Keratinocyte (primary cell): ENCODE measurements at regions not wholly inside any gene's neighbourhood (a gene's known extent, or its start where the extent isn't known, plus 50 kb on each side); places are given as distances from the start of the nearest gene placed in this dataset.

Experiments used
- DNase-seq: peaks from one replicate; pipeline ENCODE4 v3.0.0-alpha.2; 2011; ENCODE audit warnings: low read depth, missing footprints, low spot score
- FAIRE-seq: peaks from 2 replicates; lab custom pipeline; 2011; peaks lifted over from hg19 to GRCh38; lab: Jason Lieb, UNC
- H2AFZ ChIP-seq: 2 replicates; pipeline ENCODE4 v1.6.0; 2012; ENCODE audit warnings: low read length, control low read depth, inconsistent platforms; ENCODE audit not compliant: control insufficient read depth
- H3K27ac ChIP-seq: 2 replicates; pipeline ENCODE4 v1.5.1; 2011; ENCODE audit warnings: low read length; ENCODE audit not compliant: control insufficient read depth, insufficient read depth
- H3K27me3 ChIP-seq: 3 replicates; pipeline ENCODE4 v1.6.0; 2011; ENCODE audit warnings: low read length; ENCODE audit not compliant: control insufficient read depth, insufficient read depth; ENCODE audit errors: extremely low read depth
- H3K36me3 ChIP-seq, 2 experiments: 2 replicates in 1 of 2; 3 replicates in 1 of 2; pipeline ENCODE4 v1.5.1; 2011; ENCODE audit warnings: low read length in 2 of 2, mild to moderate bottlenecking in 1 of 2; ENCODE audit not compliant: control insufficient read depth in 2 of 2, insufficient read depth in 2 of 2; ENCODE audit errors: extremely low read depth in 1 of 2
- H3K4me1 ChIP-seq: 3 replicates; pipeline ENCODE4 v1.5.1; 2011; ENCODE audit warnings: low read length; ENCODE audit not compliant: control insufficient read depth, insufficient read depth; ENCODE audit errors: extremely low read depth
- H3K4me2 ChIP-seq: 3 replicates; pipeline ENCODE4 v1.6.0; 2011; ENCODE audit warnings: low read depth, low read length; ENCODE audit not compliant: control insufficient read depth, insufficient read depth; ENCODE audit errors: extremely low read depth
- H3K4me3 ChIP-seq, 3 experiments: fragments of 200-600 bp in 1 of 3; sonication (generic) in 1 of 3; 2 replicates in 2 of 3; 3 replicates in 1 of 3; pipeline ENCODE4 v1.5.1; 2011 to 2016; ENCODE audit warnings: low read length in 3 of 3, mild to moderate bottlenecking in 3 of 3, control low read depth in 2 of 3, inconsistent platforms in 1 of 3, low read depth in 1 of 3, mixed read lengths in 1 of 3, mixed run types in 1 of 3, moderate library complexity in 1 of 3; ENCODE audit not compliant: control insufficient read depth in 2 of 3, insufficient read depth in 2 of 3; ENCODE audit errors: extremely low read depth in 1 of 3
- H3K79me2 ChIP-seq: 2 replicates; pipeline ENCODE4 v1.6.0; 2012; ENCODE audit warnings: low read length; ENCODE audit not compliant: control insufficient read depth, insufficient read depth
- H3K9ac ChIP-seq: 3 replicates; pipeline ENCODE4 v1.6.0; 2011; ENCODE audit warnings: low read length; ENCODE audit not compliant: control insufficient read depth, insufficient read depth; ENCODE audit errors: extremely low read depth
- H3K9me1 ChIP-seq: 3 replicates; pipeline ENCODE4 v1.6.0; 2011; ENCODE audit warnings: low read length; ENCODE audit not compliant: control insufficient read depth, insufficient read depth; ENCODE audit errors: extremely low read depth
- H3K9me3 ChIP-seq: 2 replicates; pipeline ENCODE4 v1.5.1; 2012; ENCODE audit warnings: low read depth, low read length; ENCODE audit not compliant: control insufficient read depth
- H4K20me1 ChIP-seq: 3 replicates; pipeline ENCODE4 v1.6.0; 2011; ENCODE audit warnings: low read length; ENCODE audit not compliant: control insufficient read depth, insufficient read depth; ENCODE audit errors: extremely low read depth
- CTCF ChIP-seq, 3 experiments: IDR thresholded peaks in 1 of 3; conservative IDR thresholded peaks in 1 of 3; optimal IDR thresholded peaks in 1 of 3; 2 replicates in 2 of 3; 3 replicates in 1 of 3; pipeline versions ENCODE3 to v1.5.1; 2011; ENCODE audit warnings: low read length in 3 of 3, mild to moderate bottlenecking in 3 of 3, moderate library complexity in 2 of 3, control low read depth in 1 of 3, inconsistent platforms in 1 of 3; ENCODE audit not compliant: insufficient read depth in 2 of 3; ENCODE audit errors: extremely low read depth in 1 of 3
- EZH2 ChIP-seq: IDR thresholded peaks from one replicate; pipeline ENCODE4 v1.6.1; 2012; ENCODE audit warnings: inconsistent platforms, mild to moderate bottlenecking, low read length, moderate library complexity
- dilution Hi-C: fragments of 300-500 bp; cut with MboI; formaldehyde crosslinking; loops from one replicate; pipeline ENCODE4 v1.7.0; 2020; ENCODE audit warnings: low sequenced_read_pairs; ENCODE audit not compliant: extremely low pct_ligation_motif_present

- no peak overlapping the region for H3K4me2 ChIP-seq
- no peaks in the 10 kb centered on the region for H3K4me1 ChIP-seq
- no peak overlapping the region for H3K27ac ChIP-seq
- DNase-seq (no peak), FAIRE-seq (no peak)
- no peaks in the 10 kb centered on the region for H3K9me1 ChIP-seq
- peaks cover 12% of the 10 kb centered on the region for H3K27me3 ChIP-seq
- no peak overlapping the region for H3K4me3 ChIP-seq
- dilution Hi-C loops, result loop anchor here (10.0 kb wide), 2 partner anchors 56 to 64 kb away; no protein-coding TSS in a partner anchor
- no peak overlapping the region for H2AFZ ChIP-seq
- H3K79me2 ChIP-seq, result no peaks in the 10 kb centered on the region
- no peaks in the 10 kb centered on the region for H3K36me3 ChIP-seq
- TF ChIP-seq CTCF (optimal IDR thresholded peaks at IDR 0.05 in 1 of 3, IDR thresholded peaks at IDR 0.05 in 1 of 3, conservative IDR thresholded peaks at IDR 0.05 in 1 of 3; ENCODE audit: extremely low read depth in 1 of 3, insufficient read depth in 2 of 3, low read length in 3 of 3) (no peak), EZH2 (no peak)
- H3K9me3 ChIP-seq, result no peaks in the 10 kb centered on the region
- no peak overlapping the region for H3K9ac ChIP-seq
- no peaks in the 10 kb centered on the region for H4K20me1 ChIP-seq
Observed at GRCh38 chr1:24989082-24989481, 59.0 kb upstream of the RUNX3 start.

GRCh38 chr1:24988558-24988912 lies 58.5 kb upstream of the RUNX3 start:
- DNase-seq (no peak), FAIRE-seq (no peak)
- H3K27me3 ChIP-seq, result peaks cover 7% of the 10 kb centered on the region
- no peak overlapping the region for H3K9ac ChIP-seq
- H3K4me2 ChIP-seq, result no peak overlapping the region
- no peaks in the 10 kb centered on the region for H4K20me1 ChIP-seq
- no peaks in the 10 kb centered on the region for H3K4me1 ChIP-seq
- H3K4me3 ChIP-seq, result no peak overlapping the region
- no peak for TF ChIP-seq EZH2
- no peaks in the 10 kb centered on the region for H3K36me3 ChIP-seq
- dilution Hi-C loops, result loop anchor here (10.0 kb wide), 2 partner anchors 56 to 64 kb away; no protein-coding TSS in a partner anchor
- no peaks in the 10 kb centered on the region for H3K9me1 ChIP-seq
- no peaks in the 10 kb centered on the region for H3K9me3 ChIP-seq
- H3K27ac ChIP-seq, result no peak overlapping the region
- no peaks in the 10 kb centered on the region for H3K79me2 ChIP-seq
- no peak overlapping the region for H2AFZ ChIP-seq
